HCT116 (cell line): ENCODE measurements at regions not wholly inside any gene's neighbourhood (a gene's known extent, or its start where the extent isn't known, plus 50 kb on each side); places are given as distances from the start of the nearest gene placed in this dataset.

Experiments used
- ATAC-seq: fragments of 200-7000 bp; cut with Tn5 transposase; 2 replicates; pipeline ENCODE4 v1.9.1; 2020; ENCODE audit warnings: mild to moderate bottlenecking, moderate library complexity
- BruUV-seq: library from RNA; stranded (reverse); fragments of 400-500 nt; replicated peaks from 2 replicates; lab custom pipeline; 2021; lab: Mats Ljungman, UMichigan
- CTCF ChIA-PET: fragments of 300-600 bp; sonication (Branson Sonifier 250); formaldehyde crosslinking; loops from one replicate; lab custom pipeline; 2021; ENCODE audit warnings: antibody characterized with exemption; lab: Charles Lee
- POLR2A ChIA-PET: fragments of 300-600, 350-600 bp; sonication (Branson Sonifier 250); formaldehyde crosslinking; loops from one replicate; lab custom pipeline; 2021; ENCODE audit warnings: antibody characterized with exemption; lab: Charles Lee
- RAD21 ChIA-PET, 2 experiments: fragments of 300-600 bp; sonication (Branson Sonifier 250); formaldehyde crosslinking; loops; one replicate each; lab custom pipeline; 2023; ENCODE audit warnings: low total read pairs in 2 of 2; ENCODE audit not compliant: uncharacterized antibody in 2 of 2, unreplicated experiment in 2 of 2, low non-redundant PET in 1 of 2; lab: Charles Lee
- DNase-seq: peaks from one replicate; pipeline ENCODE4 v3.0.0-alpha.2; 2010; ENCODE audit warnings: low read depth, low spot score
- H2AFZ ChIP-seq: fragments of 200-600 bp; shearing (Covaris generic), sonication (generic); 2 replicates; pipeline ENCODE4 v1.6.1; 2017; ENCODE audit warnings: low read depth, mixed run types, mixed read lengths, antibody characterized with exemption, low read length; ENCODE audit not compliant: poor library complexity, severe bottlenecking
- H3K27ac ChIP-seq: 2 replicates; pipeline ENCODE4 v1.5.1; 2012; ENCODE audit warnings: low read depth, low read length
- H3K27me3 ChIP-seq: fragments of 200-600 bp; sonication (generic); 2 replicates; pipeline ENCODE4 v1.6.1; 2016; ENCODE audit warnings: mixed run types, low read length, mixed read lengths; ENCODE audit not compliant: insufficient read depth
- H3K36me3 ChIP-seq, 2 experiments: fragments of 200-500 bp in 1 of 2; fragments of 200-600 bp in 1 of 2; sonication (Bioruptor generic) in 1 of 2; sonication (generic) in 1 of 2; 2 replicates each; pipeline versions ENCODE4 v1.5.1 to v1.6.1; 2014 to 2016; ENCODE audit warnings: low read length in 2 of 2, inconsistent platforms in 1 of 2, mixed read lengths in 1 of 2, mixed run types in 1 of 2; ENCODE audit not compliant: insufficient read depth in 2 of 2, control insufficient read depth in 1 of 2
- H3K4me1 ChIP-seq, 2 experiments: fragments of 200-600 bp in 1 of 2; sonication (generic) in 1 of 2; 2 replicates each; pipeline versions ENCODE4 v1.5.1 to v1.6.1; 2012 to 2017; ENCODE audit warnings: low read length in 2 of 2, inconsistent platforms in 1 of 2, mild to moderate bottlenecking in 1 of 2, mixed read lengths in 1 of 2, mixed run types in 1 of 2, moderate library complexity in 1 of 2; ENCODE audit not compliant: insufficient read depth in 2 of 2, control insufficient read depth in 1 of 2
- H3K4me2 ChIP-seq: fragments of 200-600 bp; sonication (generic); 2 replicates; pipeline ENCODE4 v1.6.1; 2017; ENCODE audit warnings: mixed run types, low read length, mixed read lengths
- H3K4me3 ChIP-seq, 2 experiments: fragments of 200-600 bp in 1 of 2; sonication (generic) in 1 of 2; replicated peaks in 1 of 2; 2 replicates each; pipeline ENCODE4 v1.5.1; 2011 to 2016; ENCODE audit warnings: low read length in 2 of 2, control low read depth in 1 of 2, low read depth in 1 of 2, mild to moderate bottlenecking in 1 of 2, mixed read lengths in 1 of 2, mixed run types in 1 of 2
- H3K79me2 ChIP-seq: fragments of 200-600 bp; sonication (generic); 2 replicates; pipeline ENCODE4 v1.6.1; 2017; ENCODE audit warnings: mild to moderate bottlenecking, mixed run types, low read length, moderate library complexity, mixed read lengths; ENCODE audit not compliant: insufficient read depth
- H3K9ac ChIP-seq: fragments of 200-600 bp; sonication (generic); 2 replicates; pipeline ENCODE4 v1.6.1; 2016; ENCODE audit warnings: low read length, mixed read lengths
- H3K9me2 ChIP-seq: fragments of 200-600 bp; sonication (generic), shearing (Covaris generic); 2 replicates; pipeline ENCODE4 v1.6.1; 2017; ENCODE audit warnings: mixed run types, mild to moderate bottlenecking, moderate library complexity; ENCODE audit not compliant: insufficient read depth
- H3K9me3 ChIP-seq, 2 experiments: fragments of 200-500 bp in 1 of 2; fragments of 200-600 bp in 1 of 2; sonication (Bioruptor generic) in 1 of 2; sonication (generic) in 1 of 2; 2 replicates each; pipeline ENCODE4 v1.6.1; 2014 to 2017; ENCODE audit warnings: low read length in 2 of 2, mixed read lengths in 2 of 2, inconsistent platforms in 1 of 2, low read depth in 1 of 2, mild to moderate bottlenecking in 1 of 2, mixed run types in 1 of 2, moderate library complexity in 1 of 2; ENCODE audit not compliant: control insufficient read depth in 1 of 2, insufficient read depth in 1 of 2
- H4K20me1 ChIP-seq: fragments of 200-600 bp; sonication (generic), shearing (Covaris generic); 2 replicates; pipeline ENCODE4 v1.6.1; 2017; ENCODE audit warnings: mixed run types, mild to moderate bottlenecking, moderate library complexity; ENCODE audit not compliant: insufficient read depth
- CBX3 ChIP-seq: IDR thresholded peaks from 2 replicates; pipeline ENCODE4 v1.6.1; 2012; ENCODE audit warnings: low read depth
- FOSL1 ChIP-seq: IDR thresholded peaks from 2 replicates; pipeline ENCODE4 v1.6.1; 2012; ENCODE audit warnings: low read depth
- JUND ChIP-seq: IDR thresholded peaks from 2 replicates; pipeline ENCODE4 v1.6.1; 2012
- POLR2A ChIP-seq: IDR thresholded peaks from 2 replicates; pipeline ENCODE4 v1.7.0; 2011; ENCODE audit warnings: borderline replicate concordance; ENCODE audit not compliant: insufficient read depth, insufficient read length; ENCODE audit errors: extremely low read depth
- SP1 ChIP-seq: IDR thresholded peaks from 2 replicates; pipeline ENCODE4 v1.6.1; 2012; ENCODE audit warnings: low read depth
- TCF7L2 ChIP-seq: IDR thresholded peaks from 2 replicates; pipeline ENCODE4 v1.7.0; 2011; ENCODE audit warnings: borderline replicate concordance, inconsistent platforms; ENCODE audit not compliant: insufficient read depth, insufficient read length; ENCODE audit errors: extremely low read depth
- ZBTB33 ChIP-seq: IDR thresholded peaks from 2 replicates; pipeline ENCODE4 v1.6.1; 2011; ENCODE audit warnings: mild to moderate bottlenecking, low read length, moderate library complexity; ENCODE audit not compliant: insufficient replicate concordance; ENCODE audit errors: extremely low read depth
- intact Hi-C: fragments of 100-400 bp; cut with micrococcal nuclease; formaldehyde crosslinking; loops from 2 replicates; pipeline ENCODE4 v1.10.0; 2022
- TF ChIP-seq, protein P1 (sequence below): IDR thresholded peaks from 2 replicates; pipeline ENCODE4 v1.6.1; 2012; ENCODE audit warnings: low read depth

- RAD21 ChIA-PET, result no interaction called here
- H3K9ac ChIP-seq, result no peak overlapping the region
- ATAC-seq (peak; percentile 83), DNase-seq (peak; percentile 22)
- no peak overlapping the region for H3K27ac ChIP-seq
- no TSS peak for BruUV-seq
- peak; percentile 53; the same call in 1 of the 2 replicates for TF ChIP-seq CBX3
- peak; percentile 73 for TF ChIP-seq JUND
- peak; percentile 74 for TF ChIP-seq FOSL1
- TF ChIP-seq, protein P1, sequence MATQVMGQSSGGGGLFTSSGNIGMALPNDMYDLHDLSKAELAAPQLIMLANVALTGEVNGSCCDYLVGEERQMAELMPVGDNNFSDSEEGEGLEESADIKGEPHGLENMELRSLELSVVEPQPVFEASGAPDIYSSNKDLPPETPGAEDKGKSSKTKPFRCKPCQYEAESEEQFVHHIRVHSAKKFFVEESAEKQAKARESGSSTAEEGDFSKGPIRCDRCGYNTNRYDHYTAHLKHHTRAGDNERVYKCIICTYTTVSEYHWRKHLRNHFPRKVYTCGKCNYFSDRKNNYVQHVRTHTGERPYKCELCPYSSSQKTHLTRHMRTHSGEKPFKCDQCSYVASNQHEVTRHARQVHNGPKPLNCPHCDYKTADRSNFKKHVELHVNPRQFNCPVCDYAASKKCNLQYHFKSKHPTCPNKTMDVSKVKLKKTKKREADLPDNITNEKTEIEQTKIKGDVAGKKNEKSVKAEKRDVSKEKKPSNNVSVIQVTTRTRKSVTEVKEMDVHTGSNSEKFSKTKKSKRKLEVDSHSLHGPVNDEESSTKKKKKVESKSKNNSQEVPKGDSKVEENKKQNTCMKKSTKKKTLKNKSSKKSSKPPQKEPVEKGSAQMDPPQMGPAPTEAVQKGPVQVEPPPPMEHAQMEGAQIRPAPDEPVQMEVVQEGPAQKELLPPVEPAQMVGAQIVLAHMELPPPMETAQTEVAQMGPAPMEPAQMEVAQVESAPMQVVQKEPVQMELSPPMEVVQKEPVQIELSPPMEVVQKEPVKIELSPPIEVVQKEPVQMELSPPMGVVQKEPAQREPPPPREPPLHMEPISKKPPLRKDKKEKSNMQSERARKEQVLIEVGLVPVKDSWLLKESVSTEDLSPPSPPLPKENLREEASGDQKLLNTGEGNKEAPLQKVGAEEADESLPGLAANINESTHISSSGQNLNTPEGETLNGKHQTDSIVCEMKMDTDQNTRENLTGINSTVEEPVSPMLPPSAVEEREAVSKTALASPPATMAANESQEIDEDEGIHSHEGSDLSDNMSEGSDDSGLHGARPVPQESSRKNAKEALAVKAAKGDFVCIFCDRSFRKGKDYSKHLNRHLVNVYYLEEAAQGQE, result no peak
- TF ChIP-seq ZBTB33, result no peak
- TF ChIP-seq TCF7L2, result peak; percentile 51
- TF ChIP-seq POLR2A, result no peak
- peak; percentile 67 for TF ChIP-seq SP1
- no peak overlapping the region for H3K4me3 ChIP-seq
- H4K20me1 ChIP-seq, result no peaks in the 10 kb centered on the region
- peaks cover 0 to under 1% of the 10 kb centered on the region in 2 experiments; a peak in 1 of 4 replicates for H3K9me3 ChIP-seq
- no peaks in the 10 kb centered on the region for H3K9me2 ChIP-seq
- H2AFZ ChIP-seq, result peak overlapping the region; percentile 5
- POLR2A ChIA-PET, result no interaction called here
- H3K36me3 ChIP-seq, result no peaks in the 10 kb centered on the region
- H3K4me2 ChIP-seq, result peak overlapping the region; percentile 50
- no peaks in the 10 kb centered on the region for H3K79me2 ChIP-seq
- H3K4me1 ChIP-seq, result peaks cover 3 to 20% of the 10 kb centered on the region in 2 experiments; a peak in 3 of 4 replicates
- CTCF ChIA-PET, result no interaction called here
- H3K27me3 ChIP-seq, result no peaks in the 10 kb centered on the region
- intact Hi-C loops, result no loop called here
Measured at GRCh38 chr1:88612773-88613172, 71.3 kb upstream of the PKN2 start.
